ENCODE measurements at regions not wholly inside any gene's neighbourhood (a gene's known extent, or its start where the extent isn't known, plus 50 kb on each side); places are given as distances from the start of the nearest gene placed in this dataset.

GRCh38 chr13:44816701-44817100, 172.6 kb downstream of the NUFIP1 start:
- no peaks in the 10 kb centered on the region for H3K4me1 ChIP-seq (ENCODE audit: control insufficient read depth, insufficient read depth, low read length, poor library complexity, severe bottlenecking)
- no peaks in the 10 kb centered on the region for H3K36me3 ChIP-seq (ENCODE audit: control insufficient read depth, insufficient read depth, low read length)
- no peak overlapping the region for H3K4me3 ChIP-seq (ENCODE audit: insufficient read depth, low read depth, low read length, poor library complexity, severe bottlenecking)
- no peaks in the 10 kb centered on the region for H3K27me3 ChIP-seq (replicated peaks; ENCODE audit: control insufficient read depth, insufficient read depth, low read length, poor library complexity, severe bottlenecking)
- no peaks in the 10 kb centered on the region for H3K9me3 ChIP-seq (ENCODE audit: control insufficient read depth, low read length)
- DNase-seq, result no peak
- no peak overlapping the region for H3K27ac ChIP-seq (ENCODE audit: insufficient read depth, low read length, poor library complexity, severe bottlenecking)

DNA sequence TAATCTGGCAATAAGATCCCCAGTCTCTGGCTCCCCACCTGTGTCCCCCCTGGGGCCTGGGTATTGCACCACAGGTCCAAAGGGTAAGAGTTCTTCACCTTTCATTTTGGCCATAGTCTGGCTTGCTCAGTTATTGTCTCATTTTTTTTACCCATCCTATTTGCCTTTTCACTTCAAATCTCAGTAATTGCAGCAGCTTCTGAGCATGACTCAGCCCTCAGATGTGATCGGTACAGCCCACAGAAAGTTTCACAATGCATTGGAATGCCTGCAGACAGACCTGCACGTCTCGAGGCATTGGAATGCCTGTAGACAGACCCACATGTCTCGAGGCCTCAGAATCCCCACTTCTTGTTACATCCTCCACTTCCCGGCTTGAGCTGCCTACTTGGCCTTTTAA, 173.6 kb downstream of the NUFIP1 start:
- H3K9me3 ChIP-seq (ENCODE audit: control insufficient read depth, low read length), result no peaks in the 10 kb centered on the region
- no peaks in the 10 kb centered on the region for H3K27me3 ChIP-seq (replicated peaks; ENCODE audit: control insufficient read depth, insufficient read depth, low read length, poor library complexity, severe bottlenecking)
- no peaks in the 10 kb centered on the region for H3K4me1 ChIP-seq (ENCODE audit: control insufficient read depth, insufficient read depth, low read length, poor library complexity, severe bottlenecking)
- no peak overlapping the region for H3K27ac ChIP-seq (ENCODE audit: insufficient read depth, low read length, poor library complexity, severe bottlenecking)
- H3K36me3 ChIP-seq (ENCODE audit: control insufficient read depth, insufficient read depth, low read length), result no peaks in the 10 kb centered on the region
- DNase-seq, result no peak
- no peak overlapping the region for H3K4me3 ChIP-seq (ENCODE audit: insufficient read depth, low read depth, low read length, poor library complexity, severe bottlenecking)

DNA sequence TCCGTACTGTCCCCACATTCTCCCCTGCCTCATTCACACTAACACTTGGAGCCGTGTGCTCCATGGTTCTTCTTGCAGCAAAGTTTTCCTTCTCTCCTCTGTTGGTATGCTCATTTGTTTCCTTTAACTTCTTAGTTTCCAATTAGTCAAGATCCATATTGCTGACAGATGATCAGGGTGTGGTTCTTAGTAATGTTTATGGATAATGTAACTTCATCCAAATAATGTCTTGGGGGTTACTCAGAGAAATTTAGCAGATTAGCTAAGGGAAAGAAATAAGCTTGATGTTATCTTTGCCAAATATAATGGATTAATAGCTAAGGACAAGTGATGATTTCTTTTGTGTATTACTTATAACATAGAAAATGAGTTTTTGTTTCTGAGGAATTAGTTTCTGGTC, 174.4 kb downstream of the NUFIP1 start:
- Histone ChIP-seq H3K4me3 (ENCODE audit: insufficient read depth, low read depth, low read length, poor library complexity, severe bottlenecking) (no peak overlapping the region), H3K4me1 (ENCODE audit: control insufficient read depth, insufficient read depth, low read length, poor library complexity, severe bottlenecking) (no peaks in the 10 kb centered on the region), H3K36me3 (ENCODE audit: control insufficient read depth, insufficient read depth, low read length) (no peaks in the 10 kb centered on the region), H3K27ac (ENCODE audit: insufficient read depth, low read length, poor library complexity, severe bottlenecking) (no peak overlapping the region), H3K27me3 (replicated peaks; ENCODE audit: control insufficient read depth, insufficient read depth, low read length, poor library complexity, severe bottlenecking) (no peaks in the 10 kb centered on the region), H3K9me3 (ENCODE audit: control insufficient read depth, low read length) (no peaks in the 10 kb centered on the region)
- no peak for DNase-seq

- Histone ChIP-seq H3K36me3 (ENCODE audit: control insufficient read depth, insufficient read depth, low read length) (no peaks in the 10 kb centered on the region), H3K27me3 (replicated peaks; ENCODE audit: control insufficient read depth, insufficient read depth, low read length, poor library complexity, severe bottlenecking) (no peaks in the 10 kb centered on the region), H3K4me3 (ENCODE audit: insufficient read depth, low read depth, low read length, poor library complexity, severe bottlenecking) (no peak overlapping the region), H3K27ac (ENCODE audit: insufficient read depth, low read length, poor library complexity, severe bottlenecking) (no peak overlapping the region), H3K9me3 (ENCODE audit: control insufficient read depth, low read length) (no peaks in the 10 kb centered on the region), H3K4me1 (ENCODE audit: control insufficient read depth, insufficient read depth, low read length, poor library complexity, severe bottlenecking) (no peaks in the 10 kb centered on the region)
- no peak for DNase-seq
Measured at GRCh38 chr13:44814161-44814560, 175.1 kb downstream of the NUFIP1 start.

GRCh38 chr13:44812818-44813217, 176.5 kb downstream of the NUFIP1 start:
- Histone ChIP-seq H3K4me3 (ENCODE audit: insufficient read depth, low read depth, low read length, poor library complexity, severe bottlenecking) (no peak overlapping the region), H3K27me3 (replicated peaks; ENCODE audit: control insufficient read depth, insufficient read depth, low read length, poor library complexity, severe bottlenecking) (no peaks in the 10 kb centered on the region), H3K27ac (ENCODE audit: insufficient read depth, low read length, poor library complexity, severe bottlenecking) (no peak overlapping the region), H3K4me1 (ENCODE audit: control insufficient read depth, insufficient read depth, low read length, poor library complexity, severe bottlenecking) (no peaks in the 10 kb centered on the region), H3K36me3 (ENCODE audit: control insufficient read depth, insufficient read depth, low read length) (no peaks in the 10 kb centered on the region), H3K9me3 (ENCODE audit: control insufficient read depth, low read length) (no peaks in the 10 kb centered on the region)
- no peak for DNase-seq

DNA sequence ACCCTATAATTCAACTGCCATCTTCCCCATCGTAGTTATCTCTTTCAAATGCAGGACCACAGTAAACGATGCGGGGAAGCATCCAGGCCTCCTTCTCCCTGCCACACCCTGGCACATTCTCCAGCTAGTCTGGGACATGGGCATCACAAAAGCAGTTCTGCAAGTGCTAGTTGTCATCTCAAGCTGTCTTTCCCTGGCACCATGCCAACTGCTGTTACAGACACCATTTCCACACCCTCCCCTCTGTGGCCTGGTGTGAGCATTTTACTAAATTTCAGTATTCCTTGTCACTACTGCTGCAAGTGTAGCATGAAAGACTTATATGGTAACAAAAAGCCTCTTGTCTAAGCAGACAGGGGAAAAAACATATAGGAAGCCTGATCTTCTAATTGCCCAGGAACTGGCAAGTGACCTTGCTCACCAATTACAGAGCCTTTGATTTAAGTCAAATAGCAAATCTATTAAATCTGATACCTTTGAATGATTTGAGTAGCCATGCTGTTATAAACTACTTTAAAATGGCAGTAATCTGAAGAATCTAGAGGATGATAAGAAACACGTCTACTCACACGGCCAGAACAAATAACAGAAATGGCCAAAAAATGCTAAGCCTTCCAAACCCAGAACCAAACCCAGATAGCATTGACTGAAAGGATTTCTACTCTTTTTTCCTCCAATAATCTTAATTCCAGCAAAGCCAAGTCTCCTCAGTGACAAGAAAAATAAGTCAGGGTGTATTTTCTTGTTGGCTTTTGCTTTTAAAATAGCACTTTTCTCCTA, 179.0 kb downstream of the NUFIP1 start:
- Histone ChIP-seq H3K27me3 (replicated peaks; ENCODE audit: control insufficient read depth, insufficient read depth, low read length, poor library complexity, severe bottlenecking) (no peaks in the 10 kb centered on the region), H3K4me3 (ENCODE audit: insufficient read depth, low read depth, low read length, poor library complexity, severe bottlenecking) (no peak overlapping the region), H3K27ac (ENCODE audit: insufficient read depth, low read length, poor library complexity, severe bottlenecking) (no peak overlapping the region), H3K36me3 (ENCODE audit: control insufficient read depth, insufficient read depth, low read length) (no peaks in the 10 kb centered on the region), H3K4me1 (ENCODE audit: control insufficient read depth, insufficient read depth, low read length, poor library complexity, severe bottlenecking) (no peaks in the 10 kb centered on the region), H3K9me3 (ENCODE audit: control insufficient read depth, low read length) (no peaks in the 10 kb centered on the region)
- DNase-seq, result no peak

DNA sequence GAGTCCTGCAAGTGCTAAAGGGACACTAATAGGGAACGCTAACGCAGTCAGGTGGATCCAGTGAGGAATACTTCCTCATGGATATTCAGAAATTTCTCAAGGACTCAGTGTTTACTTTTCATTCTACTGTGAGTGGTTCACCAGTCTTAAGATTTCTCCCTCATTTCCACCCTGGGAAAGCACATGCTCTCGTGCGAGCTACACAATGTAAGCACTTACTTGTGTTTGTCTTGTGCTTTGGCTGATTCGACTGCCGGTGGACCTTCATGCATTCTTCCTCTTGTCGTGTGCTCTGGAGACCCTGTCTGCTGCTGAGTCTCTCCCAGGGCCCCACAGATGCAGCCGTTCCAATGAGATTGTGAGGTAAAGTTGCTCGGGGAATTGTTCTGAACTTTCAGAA, 180.1 kb downstream of the NUFIP1 start:
- Histone ChIP-seq H3K9me3 (ENCODE audit: control insufficient read depth, low read length) (no peaks in the 10 kb centered on the region), H3K4me1 (ENCODE audit: control insufficient read depth, insufficient read depth, low read length, poor library complexity, severe bottlenecking) (no peaks in the 10 kb centered on the region), H3K27ac (ENCODE audit: insufficient read depth, low read length, poor library complexity, severe bottlenecking) (no peak overlapping the region), H3K36me3 (ENCODE audit: control insufficient read depth, insufficient read depth, low read length) (no peaks in the 10 kb centered on the region), H3K4me3 (ENCODE audit: insufficient read depth, low read depth, low read length, poor library complexity, severe bottlenecking) (no peak overlapping the region), H3K27me3 (replicated peaks; ENCODE audit: control insufficient read depth, insufficient read depth, low read length, poor library complexity, severe bottlenecking) (no peaks in the 10 kb centered on the region)
- DNase-seq, result no peak

DNA sequence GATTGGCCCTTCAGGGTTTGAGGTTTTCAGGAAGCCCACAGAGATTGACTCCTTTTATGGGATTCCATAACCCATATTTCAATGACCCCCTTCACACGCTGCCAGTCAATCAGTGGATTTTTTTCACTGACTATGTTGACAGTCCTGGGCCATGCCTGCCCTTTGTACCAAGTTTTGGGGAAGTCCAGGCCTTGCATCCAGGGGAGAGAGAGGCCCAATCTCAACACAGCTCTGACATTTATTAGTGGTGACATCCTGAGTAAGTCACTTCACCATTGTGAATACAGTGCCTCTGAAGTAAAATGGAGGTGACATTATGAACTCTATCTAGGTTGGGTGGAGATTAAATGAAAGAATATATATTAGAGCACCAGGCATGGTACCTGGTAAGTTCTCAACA, 181.1 kb downstream of the NUFIP1 start:
- Histone ChIP-seq H3K27me3 (replicated peaks; ENCODE audit: control insufficient read depth, insufficient read depth, low read length, poor library complexity, severe bottlenecking) (no peaks in the 10 kb centered on the region), H3K27ac (ENCODE audit: insufficient read depth, low read length, poor library complexity, severe bottlenecking) (no peak overlapping the region), H3K4me1 (ENCODE audit: control insufficient read depth, insufficient read depth, low read length, poor library complexity, severe bottlenecking) (no peaks in the 10 kb centered on the region), H3K4me3 (ENCODE audit: insufficient read depth, low read depth, low read length, poor library complexity, severe bottlenecking) (no peak overlapping the region), H3K36me3 (ENCODE audit: control insufficient read depth, insufficient read depth, low read length) (no peaks in the 10 kb centered on the region), H3K9me3 (ENCODE audit: control insufficient read depth, low read length) (no peaks in the 10 kb centered on the region)
- no peak for DNase-seq

DNA sequence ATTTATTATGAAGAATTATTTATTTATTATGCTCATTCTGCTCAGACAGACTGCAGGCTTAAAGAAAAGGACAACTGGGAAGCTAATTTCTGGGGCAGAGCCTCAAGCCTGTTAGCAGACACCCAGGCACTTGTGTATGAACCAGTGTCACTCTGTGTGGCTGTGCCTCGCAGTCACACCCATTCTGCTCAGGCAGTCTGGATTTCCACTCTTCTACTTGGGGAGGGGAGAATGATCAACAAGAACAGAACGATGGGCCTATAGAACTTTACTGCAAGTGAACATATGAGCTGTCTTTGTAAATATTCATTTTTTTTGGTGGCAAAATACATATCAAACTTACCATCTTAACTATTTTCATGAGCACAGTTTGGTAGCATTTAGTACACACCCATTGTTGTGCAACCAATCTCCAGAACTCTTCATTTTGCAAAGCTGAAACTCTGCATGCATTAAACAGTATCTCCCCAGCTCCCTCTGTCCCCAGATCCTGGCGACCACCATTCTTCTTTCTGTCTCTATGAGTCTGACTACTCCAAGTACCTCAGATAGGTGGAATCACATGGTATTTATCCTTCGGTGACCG, 181.7 kb downstream of the NUFIP1 start:
- H3K27ac ChIP-seq (ENCODE audit: insufficient read depth, low read length, poor library complexity, severe bottlenecking), result no peak overlapping the region
- H3K4me3 ChIP-seq (ENCODE audit: insufficient read depth, low read depth, low read length, poor library complexity, severe bottlenecking), result no peak overlapping the region
- no peaks in the 10 kb centered on the region for H3K4me1 ChIP-seq (ENCODE audit: control insufficient read depth, insufficient read depth, low read length, poor library complexity, severe bottlenecking)
- H3K36me3 ChIP-seq (ENCODE audit: control insufficient read depth, insufficient read depth, low read length), result no peaks in the 10 kb centered on the region
- no peaks in the 10 kb centered on the region for H3K27me3 ChIP-seq (replicated peaks; ENCODE audit: control insufficient read depth, insufficient read depth, low read length, poor library complexity, severe bottlenecking)
- DNase-seq, result no peak
- no peaks in the 10 kb centered on the region for H3K9me3 ChIP-seq (ENCODE audit: control insufficient read depth, low read length)

- Histone ChIP-seq H3K36me3 (ENCODE audit: control insufficient read depth, insufficient read depth, low read length) (no peaks in the 10 kb centered on the region), H3K27ac (ENCODE audit: insufficient read depth, low read length, poor library complexity, severe bottlenecking) (no peak overlapping the region), H3K4me1 (ENCODE audit: control insufficient read depth, insufficient read depth, low read length, poor library complexity, severe bottlenecking) (no peaks in the 10 kb centered on the region), H3K27me3 (replicated peaks; ENCODE audit: control insufficient read depth, insufficient read depth, low read length, poor library complexity, severe bottlenecking) (no peaks in the 10 kb centered on the region), H3K9me3 (ENCODE audit: control insufficient read depth, low read length) (no peaks in the 10 kb centered on the region), H3K4me3 (ENCODE audit: insufficient read depth, low read depth, low read length, poor library complexity, severe bottlenecking) (no peak overlapping the region)
- DNase-seq, result no peak
Measured at GRCh38 chr13:44806826-44807225, 182.4 kb downstream of the NUFIP1 start.

Data from effector memory CD4-positive, alpha-beta T cell (primary cell).